ENCODE measurements at regions not wholly inside any gene's neighbourhood (a gene's known extent, or its start where the extent isn't known, plus 50 kb on each side); places are given as distances from the start of the nearest gene placed in this dataset.

GRCh38 chr18:61943175-61943964 is 50.6 kb upstream of the RNF152 start:
- H3K4me3 ChIP-seq: no peak overlapping the region
- peaks cover 0 to 3% (median 0%) of the 10 kb centered on the region in 9 donors for H3K4me1 ChIP-seq
- no peak for ATAC-seq
- no peaks in the 10 kb centered on the region for H3K36me3 ChIP-seq
- DNase-seq: no peak
- H3K9me3 ChIP-seq: no peaks in the 10 kb centered on the region
- H3K27ac ChIP-seq: no peak overlapping the region
- H3K27me3 ChIP-seq: no peaks in the 10 kb centered on the region
- TF ChIP-seq CTCF (IDR thresholded peaks at IDR 0.05): no peak
- intact Hi-C loops (cut with DNase I): no loop called here
- WGBS, 2 donors: 74 to 86% methylated on average over 3 of the region's 3 CpGs

All from heart right ventricle (tissue), 16 donors.